ENCODE measurements at regions not wholly inside any gene's neighbourhood (a gene's known extent, or its start where the extent isn't known, plus 50 kb on each side); places are given as distances from the start of the nearest gene placed in this dataset.

GRCh38 chr6:41471064-41471895 lies 74.9 kb upstream of the FOXP4 start:
- no peak for DNase-seq (ENCODE audit: low read depth in 2 of 2)

- no peak for DNase-seq (ENCODE audit: low read depth in 2 of 2)
Observed at GRCh38 chr6:41474213-41474933, 71.8 kb upstream of the FOXP4 start.

- no peak for DNase-seq (ENCODE audit: low read depth in 2 of 2)
Observed at GRCh38 chr6:41475164-41475563, 71.0 kb upstream of the FOXP4 start.

- no peak for DNase-seq (ENCODE audit: low read depth in 2 of 2)
Observed at GRCh38 chr6:41475737-41476357, 70.3 kb upstream of the FOXP4 start.

GRCh38 chr6:41476401-41476800 lies 69.8 kb upstream of the FOXP4 start:
- DNase-seq (ENCODE audit: low read depth in 2 of 2): no peak

- no peak for DNase-seq (ENCODE audit: low read depth in 2 of 2)
Observed at GRCh38 chr6:41477572-41477971, 68.6 kb upstream of the FOXP4 start.

- DNase-seq (ENCODE audit: low read depth in 2 of 2): no peak
Observed at GRCh38 chr6:41483943-41484342, 62.2 kb upstream of the FOXP4 start.

GRCh38 chr6:41487860-41488432 lies 58.2 kb upstream of the FOXP4 start:
- DNase-seq (ENCODE audit: low read depth in 2 of 2): no peak

GRCh38 chr6:41488433-41489119 lies 57.6 kb upstream of the FOXP4 start:
- no peak for DNase-seq (ENCODE audit: low read depth in 2 of 2)

- DNase-seq (ENCODE audit: low read depth in 2 of 2): no peak
Observed at GRCh38 chr6:41489120-41489851, 56.9 kb upstream of the FOXP4 start.

- DNase-seq (ENCODE audit: low read depth in 2 of 2): no peak
Observed at GRCh38 chr6:41492261-41492891, 53.8 kb upstream of the FOXP4 start.

- no peak for DNase-seq (ENCODE audit: low read depth in 2 of 2)
Observed at GRCh38 chr6:41494212-41495110, 51.7 kb upstream of the FOXP4 start.
